ENCODE measurements at regions not wholly inside any gene's neighbourhood (a gene's known extent, or its start where the extent isn't known, plus 50 kb on each side); places are given as distances from the start of the nearest gene placed in this dataset.

- no peak for TF ChIP-seq YY1 (IDR thresholded peaks at IDR 0.05; ENCODE audit: insufficient read depth, insufficient read length)
- TF ChIP-seq ZNF274 (IDR thresholded peaks at IDR 0.05; ENCODE audit: low read depth, low read length) = no peak
- TF ChIP-seq SUZ12 (IDR thresholded peaks at IDR 0.05; ENCODE audit: extremely low read depth, insufficient read depth, insufficient read length) = no peak
Observed at GRCh38 chr7:26987338-26987737, 108.5 kb downstream of the HOXA1 start.
